HG03025 (cell line): ENCODE measurements at regions not wholly inside any gene's neighbourhood (a gene's known extent, or its start where the extent isn't known, plus 50 kb on each side); places are given as distances from the start of the nearest gene placed in this dataset.
"Not testable (repeated sequence)": the region's sequence is repeated elsewhere in the genome, so short reads cannot be mapped to it uniquely, and the experiment has no call there.

Source experiments
- ATAC-seq: cut with Tn5 transposase; IDR thresholded peaks from one replicate; pipeline ENCODE4 v1.9.1; 2021; ENCODE audit warnings: mild to moderate bottlenecking, moderate library complexity; ENCODE audit not compliant: unreplicated experiment, low FRiP score

DNA sequence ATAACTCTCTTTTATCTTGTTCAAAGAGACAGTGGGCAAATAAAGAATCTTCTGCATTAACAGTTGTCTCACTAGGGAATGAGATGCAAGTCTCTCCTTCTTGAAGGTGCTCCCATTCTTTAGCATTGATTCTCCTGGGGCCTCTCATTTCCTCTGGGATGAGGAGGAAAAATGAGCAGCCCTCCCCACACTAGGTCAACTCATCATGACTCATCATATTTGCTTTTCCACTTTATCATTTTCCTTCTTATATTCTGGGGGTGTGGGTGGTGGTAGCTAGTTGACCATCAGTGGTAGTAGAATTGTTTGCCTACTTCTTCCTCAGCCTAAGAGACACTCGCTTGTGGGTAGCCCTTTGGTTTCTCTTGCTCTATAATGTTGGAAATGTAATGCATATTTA is 182.0 kb upstream of the C1orf87 start:
- no peak for ATAC-seq

DNA sequence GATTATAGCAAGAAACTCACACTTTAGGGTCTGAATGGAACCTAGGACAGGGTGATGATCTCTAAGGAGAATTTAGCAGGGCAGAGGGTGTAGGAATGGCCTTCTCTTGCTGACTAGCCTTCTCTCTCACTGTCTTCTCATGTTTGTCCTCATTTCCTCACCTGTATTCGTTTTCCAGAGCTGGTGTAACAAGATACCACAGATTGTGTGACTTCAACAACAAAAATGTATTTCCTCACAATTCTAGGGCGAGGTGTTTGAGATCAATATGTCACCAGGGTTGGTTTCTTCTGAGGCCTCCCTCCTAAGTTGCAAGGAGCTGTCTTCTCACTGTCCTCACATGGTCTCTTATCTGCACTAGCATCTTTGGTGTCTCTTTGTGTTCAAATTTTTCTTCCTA is 177.9 kb upstream of the C1orf87 start:
- no peak for ATAC-seq

- ATAC-seq = not testable (repeated sequence)
These were observed 173.9 kb upstream of the C1orf87 start for GRCh38 chr1:60247467-60247866.

DNA sequence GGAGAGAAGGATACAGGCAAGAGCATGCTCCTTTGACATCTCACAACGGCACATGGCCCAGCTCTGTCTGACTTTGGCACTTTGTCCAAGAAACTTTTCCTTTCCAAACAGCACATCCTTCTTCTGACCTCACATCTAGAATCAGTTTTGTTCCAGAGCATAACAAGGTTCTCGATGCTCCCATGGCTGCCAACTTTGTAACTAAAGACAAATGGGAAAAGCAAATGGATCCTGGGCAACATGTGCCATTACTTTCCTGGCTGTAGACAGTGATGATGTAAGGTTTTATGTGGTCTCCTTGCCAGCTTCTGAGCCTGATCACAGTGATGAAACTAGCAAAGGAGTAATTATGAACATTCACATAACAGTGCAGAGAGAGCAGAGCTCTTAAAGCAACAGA is 171.8 kb upstream of the C1orf87 start:
- ATAC-seq = no peak

GRCh38 chr1:60244906-60245305 is 171.3 kb upstream of the C1orf87 start:
- no peak for ATAC-seq

- ATAC-seq = no peak
These were observed 161.7 kb upstream of the C1orf87 start for GRCh38 chr1:60235275-60235674.

DNA sequence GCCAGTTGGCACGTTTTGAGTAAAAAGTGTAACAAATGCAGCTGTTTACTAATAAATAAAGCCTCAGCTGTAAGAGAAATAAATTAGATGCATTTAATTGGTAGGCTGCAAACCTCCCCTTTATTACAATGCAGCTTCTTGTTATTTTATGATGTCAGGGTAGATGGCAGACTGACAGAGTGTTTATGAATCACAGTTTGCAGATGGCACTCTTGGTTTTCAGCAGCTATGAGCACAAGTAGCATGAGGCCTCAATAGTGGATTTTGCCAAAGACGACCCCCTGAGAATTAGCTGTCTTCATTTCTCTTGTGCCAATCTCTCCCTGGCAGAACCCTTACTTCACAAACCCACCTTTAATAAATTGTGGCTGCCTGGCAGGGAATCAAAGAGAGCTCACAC is 161.2 kb upstream of the C1orf87 start:
- ATAC-seq = no peak

GRCh38 chr1:60229821-60230220 is 156.3 kb upstream of the C1orf87 start:
- no peak for ATAC-seq

- no peak for ATAC-seq
These were observed 154.5 kb upstream of the C1orf87 start for GRCh38 chr1:60228041-60228491.

DNA sequence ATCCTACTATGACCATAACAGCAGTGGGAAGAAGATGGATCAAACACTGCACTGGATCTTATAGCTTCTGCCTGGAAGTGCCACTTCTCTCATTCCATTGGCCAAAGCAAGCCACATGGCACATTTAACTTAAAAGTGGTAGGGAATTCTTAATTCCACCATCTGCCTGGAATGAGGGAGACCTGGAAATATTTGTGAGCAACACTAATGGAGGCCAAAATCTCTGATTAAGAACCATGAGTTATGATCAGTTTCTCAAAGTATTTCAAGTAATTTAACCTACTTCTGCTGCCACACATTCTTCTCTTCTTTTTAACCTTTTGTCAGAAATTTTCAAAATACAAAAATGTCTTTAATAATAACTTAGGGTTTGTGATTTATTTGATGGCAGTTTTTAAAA is 154.0 kb upstream of the C1orf87 start:
- ATAC-seq = no peak

DNA sequence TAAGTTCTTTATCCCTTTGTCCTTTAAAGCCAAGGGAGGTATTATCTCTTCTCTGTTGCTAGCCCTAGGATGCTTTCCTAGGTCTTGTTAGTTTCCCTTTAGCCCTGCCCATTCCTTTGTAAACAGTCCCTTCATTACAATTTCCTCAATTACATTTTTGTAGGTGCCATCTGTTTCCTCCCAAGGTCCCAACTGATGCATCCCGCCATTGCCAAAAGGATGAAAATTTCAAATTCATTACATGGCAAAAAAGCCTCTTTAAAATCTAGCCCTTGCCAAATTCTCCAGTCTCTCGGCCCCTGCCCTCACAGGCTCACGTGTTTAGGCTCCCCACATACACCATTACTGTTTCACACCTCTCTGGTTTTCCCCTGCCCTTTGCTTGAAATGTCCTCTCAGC is 151.9 kb upstream of the C1orf87 start:
- ATAC-seq = no peak

- ATAC-seq = no peak
These were observed 151.0 kb upstream of the C1orf87 start for GRCh38 chr1:60224523-60224922.

- no peak for ATAC-seq
These were observed 149.6 kb upstream of the C1orf87 start for GRCh38 chr1:60223158-60223557.

- ATAC-seq = no peak
These were observed 149.0 kb upstream of the C1orf87 start for GRCh38 chr1:60222360-60223115.

DNA sequence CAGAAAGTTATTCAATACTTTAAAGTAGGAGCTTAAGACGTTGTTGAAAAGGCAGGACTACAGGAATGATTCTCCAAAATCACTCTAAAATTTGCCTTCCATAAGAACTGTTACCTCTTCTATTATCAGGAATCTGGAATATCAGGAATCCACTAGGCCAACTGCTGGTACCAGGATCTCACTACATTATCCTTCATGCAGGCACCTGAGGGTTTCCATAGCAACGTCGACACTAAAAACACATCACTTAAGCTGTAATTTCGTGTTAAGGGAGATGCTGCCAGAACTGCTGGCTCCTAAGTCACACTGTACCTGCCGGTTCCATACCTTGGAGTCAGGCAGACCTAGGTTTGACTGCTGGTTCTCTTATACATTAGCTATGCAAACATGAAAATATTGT is 139.7 kb upstream of the C1orf87 start:
- no peak for ATAC-seq

- no peak for ATAC-seq
These were observed 122.5 kb upstream of the C1orf87 start for GRCh38 chr1:60196026-60196425.

DNA sequence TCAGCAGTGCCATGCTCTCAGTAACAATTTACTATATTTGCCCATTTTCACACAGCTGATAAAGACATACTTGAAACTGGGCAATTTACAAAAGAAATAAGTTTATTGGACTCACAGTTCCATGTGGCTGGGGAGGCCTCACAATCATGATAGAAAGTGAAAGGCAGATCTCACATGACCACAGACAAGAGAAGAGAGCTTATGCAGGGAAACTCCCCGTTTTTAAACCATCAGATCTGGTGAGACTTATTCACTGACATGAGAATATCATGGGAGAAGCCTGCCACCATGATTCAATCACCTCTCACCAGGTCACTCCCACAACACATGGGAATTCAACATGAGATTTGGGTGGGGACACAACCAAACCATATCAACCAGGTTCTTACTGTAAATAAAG is 112.1 kb upstream of the C1orf87 start:
- ATAC-seq = no peak

GRCh38 chr1:60184521-60184920 is 111.0 kb upstream of the C1orf87 start:
- no peak for ATAC-seq

DNA sequence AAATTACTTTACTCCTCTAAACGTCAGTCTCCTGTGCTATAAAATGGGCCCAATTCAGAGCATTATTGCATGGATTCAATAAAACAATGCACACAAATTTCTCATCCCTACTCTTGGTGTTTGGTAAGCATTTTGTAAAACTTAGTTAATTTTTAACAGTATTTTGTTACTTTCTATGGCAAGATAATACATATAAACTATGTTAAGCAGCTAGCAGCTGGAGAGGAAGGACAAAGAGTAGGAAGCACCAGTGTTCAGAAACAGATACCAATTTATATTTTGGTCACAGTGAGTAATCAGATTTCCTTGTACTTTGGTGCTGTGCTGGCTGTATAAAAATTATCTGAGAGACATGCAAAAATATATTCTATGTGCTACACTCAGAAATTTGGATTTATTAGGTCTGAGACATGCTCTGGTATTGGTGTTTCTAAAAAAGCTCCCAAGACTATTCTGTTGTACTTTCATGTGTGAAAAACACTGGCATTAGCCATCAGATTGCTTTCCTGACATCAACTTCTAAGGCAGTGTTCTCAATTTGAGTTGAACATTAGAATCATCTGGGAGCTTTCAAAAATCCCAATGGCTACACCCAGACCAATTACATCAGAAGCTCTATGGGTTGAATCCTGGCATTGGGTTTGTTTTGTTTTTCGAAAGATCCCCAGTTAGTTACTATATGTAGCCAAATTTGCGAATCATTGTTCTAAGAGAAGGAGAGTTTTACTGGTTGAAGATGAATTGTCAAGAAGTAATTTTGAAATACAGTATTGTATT is 100.3 kb upstream of the C1orf87 start:
- ATAC-seq = no peak

DNA sequence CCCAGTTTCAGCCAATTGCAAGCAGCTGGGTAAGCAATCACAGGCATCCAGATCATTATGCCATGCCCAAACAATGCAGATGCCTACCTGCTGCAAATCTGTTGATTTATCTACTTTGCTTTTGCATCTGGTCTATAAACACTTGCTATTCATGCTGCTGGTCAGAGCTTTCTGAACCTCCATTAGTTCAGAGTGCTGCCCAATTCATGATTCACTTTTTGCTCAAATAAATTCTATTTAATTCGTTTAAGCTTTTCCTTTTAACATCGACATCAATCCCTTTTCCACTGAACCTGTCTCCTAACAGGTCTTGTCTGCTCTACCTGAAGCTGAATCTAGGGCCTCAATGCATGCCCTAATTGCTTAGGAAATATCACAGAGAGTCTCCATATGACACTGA is 99.4 kb upstream of the C1orf87 start:
- ATAC-seq = no peak

DNA sequence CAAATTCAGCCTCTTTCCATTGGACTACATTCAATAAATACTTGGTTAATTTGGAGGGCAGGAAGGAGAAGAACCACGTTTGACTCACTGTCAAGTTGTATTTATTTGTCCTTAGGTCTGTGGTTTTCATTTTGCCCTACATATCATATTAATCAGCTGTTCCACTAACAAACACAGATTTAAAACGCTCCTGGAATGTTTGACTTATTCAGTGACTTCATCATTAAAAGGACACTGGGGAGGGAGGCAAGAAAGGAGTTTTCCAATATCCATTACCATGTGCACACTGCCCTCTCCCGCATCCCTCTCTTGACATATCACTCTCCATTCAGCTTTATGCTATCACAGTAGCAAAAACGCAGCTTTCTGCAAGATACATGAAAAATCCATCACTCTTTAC is 98.2 kb upstream of the C1orf87 start:
- no peak for ATAC-seq

DNA sequence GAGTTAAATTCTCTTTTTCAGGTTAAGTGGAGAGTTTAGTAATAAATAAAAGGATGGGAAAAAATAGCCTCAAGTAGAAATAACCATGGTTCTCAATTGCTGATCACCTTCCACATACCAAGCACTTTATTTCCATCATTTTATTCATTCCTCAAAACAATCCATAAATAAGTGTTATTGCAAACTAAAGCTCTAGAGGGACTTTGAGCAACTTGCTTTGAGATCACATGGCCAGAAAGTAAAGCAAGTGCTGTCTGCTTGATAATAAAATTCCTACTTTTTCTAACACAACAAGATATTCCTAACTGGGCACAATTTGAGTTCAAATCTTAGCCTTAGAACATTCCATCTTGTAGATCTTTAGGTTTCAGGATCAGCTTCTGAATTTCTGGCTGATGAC is 97.1 kb upstream of the C1orf87 start:
- ATAC-seq = no peak
